ENCODE measurements at regions not wholly inside any gene's neighbourhood (a gene's known extent, or its start where the extent isn't known, plus 50 kb on each side); places are given as distances from the start of the nearest gene placed in this dataset.

- DNase-seq (ENCODE audit: low read depth, low spot score): no peak
Measured at GRCh38 chr4:173930329-173930967, 353.0 kb downstream of the FBXO8 start.

GRCh38 chr4:173929921-173930320, 353.5 kb downstream of the FBXO8 start:
- DNase-seq (ENCODE audit: low read depth, low spot score): no peak

GRCh38 chr4:173924561-173924960, 358.9 kb downstream of the FBXO8 start:
- no peak for DNase-seq (ENCODE audit: low read depth, low spot score)

GRCh38 chr4:173919861-173920260, 363.6 kb downstream of the FBXO8 start:
- DNase-seq (ENCODE audit: low read depth, low spot score): no peak

GRCh38 chr4:173919196-173919595, 364.3 kb downstream of the FBXO8 start:
- DNase-seq (ENCODE audit: low read depth, low spot score): no peak

- DNase-seq (ENCODE audit: low read depth, low spot score): no peak
Measured at GRCh38 chr4:173917255-173917960, 366.1 kb downstream of the FBXO8 start.

- no peak for DNase-seq (ENCODE audit: low read depth, low spot score)
Measured at GRCh38 chr4:173913496-173913895, 370.0 kb downstream of the FBXO8 start.

GRCh38 chr4:173912384-173912783, 371.1 kb downstream of the FBXO8 start:
- DNase-seq (ENCODE audit: low read depth, low spot score): no peak

GRCh38 chr4:173910891-173911290, 372.6 kb downstream of the FBXO8 start:
- no peak for DNase-seq (ENCODE audit: low read depth, low spot score)

- no peak for DNase-seq (ENCODE audit: low read depth, low spot score)
Measured at GRCh38 chr4:173909294-173909693, 374.2 kb downstream of the FBXO8 start.

- no peak for DNase-seq (ENCODE audit: low read depth, low spot score)
Measured at GRCh38 chr4:173899813-173900212, 369.8 kb upstream of the HAND2 start.

GRCh38 chr4:173891072-173891471, 361.0 kb upstream of the HAND2 start:
- DNase-seq (ENCODE audit: low read depth, low spot score): no peak

- no peak for DNase-seq (ENCODE audit: low read depth, low spot score)
Measured at GRCh38 chr4:173883821-173884220, 353.8 kb upstream of the HAND2 start.

- DNase-seq (ENCODE audit: low read depth, low spot score): no peak
Measured at GRCh38 chr4:173880897-173881296, 350.9 kb upstream of the HAND2 start.

GRCh38 chr4:173879509-173879908, 349.5 kb upstream of the HAND2 start:
- no peak for DNase-seq (ENCODE audit: low read depth, low spot score)

GRCh38 chr4:173878701-173879100, 348.7 kb upstream of the HAND2 start:
- DNase-seq (ENCODE audit: low read depth, low spot score): no peak

- no peak for DNase-seq (ENCODE audit: low read depth, low spot score)
Measured at GRCh38 chr4:173871643-173872042, 341.6 kb upstream of the HAND2 start.

GRCh38 chr4:173866322-173867026, 336.4 kb upstream of the HAND2 start:
- DNase-seq (ENCODE audit: low read depth, low spot score): no peak

GRCh38 chr4:173862754-173863153, 332.7 kb upstream of the HAND2 start:
- no peak for DNase-seq (ENCODE audit: low read depth, low spot score)

GRCh38 chr4:173860094-173860493, 330.1 kb upstream of the HAND2 start:
- no peak for DNase-seq (ENCODE audit: low read depth, low spot score)

- no peak for DNase-seq (ENCODE audit: low read depth, low spot score)
Measured at GRCh38 chr4:173859091-173859713, 329.2 kb upstream of the HAND2 start.

GRCh38 chr4:173858471-173858870, 328.4 kb upstream of the HAND2 start:
- DNase-seq (ENCODE audit: low read depth, low spot score): no peak
